ENCODE measurements at regions not wholly inside any gene's neighbourhood (a gene's known extent, or its start where the extent isn't known, plus 50 kb on each side); places are given as distances from the start of the nearest gene placed in this dataset.
"Not testable (repeated sequence)": the region's sequence is repeated elsewhere in the genome, so short reads cannot be mapped to it uniquely, and the experiment has no call there.

DNA sequence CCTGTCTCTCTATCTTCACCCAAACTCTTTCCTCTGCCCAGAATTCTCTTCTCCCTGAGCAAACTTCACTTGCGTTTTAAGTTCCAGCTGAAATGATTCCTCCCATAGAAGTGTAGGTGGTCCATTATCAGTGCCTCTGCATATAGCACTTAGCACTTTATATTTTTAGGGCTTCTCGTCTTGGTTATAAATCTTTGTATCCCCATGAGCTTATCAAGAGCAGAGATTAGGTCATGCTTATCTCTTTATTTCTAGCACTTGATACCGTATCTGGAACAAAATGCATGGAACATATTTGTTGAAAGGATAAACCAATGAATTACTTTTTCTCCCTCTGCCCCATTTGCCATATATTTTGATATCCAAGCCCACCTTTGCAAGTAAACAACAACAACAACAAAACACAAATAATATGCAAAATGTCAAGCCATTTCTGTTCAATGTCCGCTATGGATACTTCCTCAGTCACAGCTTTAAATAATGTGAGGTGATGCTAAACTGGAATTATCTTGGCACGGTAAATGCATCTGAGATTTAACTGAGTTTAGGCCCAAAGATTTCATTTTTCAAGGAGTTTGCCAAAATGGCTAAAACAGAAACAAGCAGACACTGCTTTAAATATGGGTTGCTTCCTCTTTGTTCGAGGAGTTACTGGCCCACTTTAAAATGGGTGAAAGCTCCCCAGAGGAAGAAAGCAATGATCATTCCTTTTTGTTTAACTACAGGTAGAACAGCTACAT lies 106.2 kb upstream of the STMND1 start:
- Histone ChIP-seq H3K27ac (ENCODE audit: low read length) (no peak overlapping the region), H3K27me3 (ENCODE audit: control insufficient read depth, insufficient read depth, low read length) (no peaks in the 10 kb centered on the region), H3K4me1 (ENCODE audit: control insufficient read depth, insufficient read depth, low read length) (no peaks in the 10 kb centered on the region), H3K36me3 (ENCODE audit: control insufficient read depth, insufficient read depth, low read length) (no peaks in the 10 kb centered on the region), H3K9me3 (ENCODE audit: control insufficient read depth, insufficient read depth, low read length) (no peaks in the 10 kb centered on the region), H3K4me3 (ENCODE audit: low read length) (no peak overlapping the region)
- H3K27ac Mint-ChIP-seq: no peak overlapping the region
- TF ChIP-seq, protein P1, sequence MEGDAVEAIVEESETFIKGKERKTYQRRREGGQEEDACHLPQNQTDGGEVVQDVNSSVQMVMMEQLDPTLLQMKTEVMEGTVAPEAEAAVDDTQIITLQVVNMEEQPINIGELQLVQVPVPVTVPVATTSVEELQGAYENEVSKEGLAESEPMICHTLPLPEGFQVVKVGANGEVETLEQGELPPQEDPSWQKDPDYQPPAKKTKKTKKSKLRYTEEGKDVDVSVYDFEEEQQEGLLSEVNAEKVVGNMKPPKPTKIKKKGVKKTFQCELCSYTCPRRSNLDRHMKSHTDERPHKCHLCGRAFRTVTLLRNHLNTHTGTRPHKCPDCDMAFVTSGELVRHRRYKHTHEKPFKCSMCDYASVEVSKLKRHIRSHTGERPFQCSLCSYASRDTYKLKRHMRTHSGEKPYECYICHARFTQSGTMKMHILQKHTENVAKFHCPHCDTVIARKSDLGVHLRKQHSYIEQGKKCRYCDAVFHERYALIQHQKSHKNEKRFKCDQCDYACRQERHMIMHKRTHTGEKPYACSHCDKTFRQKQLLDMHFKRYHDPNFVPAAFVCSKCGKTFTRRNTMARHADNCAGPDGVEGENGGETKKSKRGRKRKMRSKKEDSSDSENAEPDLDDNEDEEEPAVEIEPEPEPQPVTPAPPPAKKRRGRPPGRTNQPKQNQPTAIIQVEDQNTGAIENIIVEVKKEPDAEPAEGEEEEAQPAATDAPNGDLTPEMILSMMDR (IDR thresholded peaks at IDR 0.05): no peak
- H3K4me1 Mint-ChIP-seq: no peaks in the 10 kb centered on the region
- 85% methylated on average over 5 of the region's 6 CpGs for WGBS (ENCODE audit: insufficient coverage)
- ATAC-seq (no peak), DNase-seq (no peak)
- no peak overlapping the region for H3K4me3 Mint-ChIP-seq
- no peaks in the 10 kb centered on the region for H3K36me3 Mint-ChIP-seq
- peaks cover 40 to 54% of the 10 kb centered on the region in 2 donors for H3K27me3 Mint-ChIP-seq (ENCODE audit: low read depth in 2 of 2)
- H3K9me3 Mint-ChIP-seq: peaks cover 0 to 2% of the 10 kb centered on the region in 2 donors
- intact Hi-C loops (cut with micrococcal nuclease): no loop called here

- Histone ChIP-seq H3K36me3 (ENCODE audit: control insufficient read depth, insufficient read depth, low read length) (no peaks in the 10 kb centered on the region), H3K4me1 (ENCODE audit: control insufficient read depth, insufficient read depth, low read length) (no peaks in the 10 kb centered on the region), H3K27ac (ENCODE audit: low read length) (no peak overlapping the region), H3K9me3 (ENCODE audit: control insufficient read depth, insufficient read depth, low read length) (no peaks in the 10 kb centered on the region), H3K27me3 (ENCODE audit: control insufficient read depth, insufficient read depth, low read length) (no peaks in the 10 kb centered on the region), H3K4me3 (ENCODE audit: low read length) (no peak overlapping the region)
- WGBS (ENCODE audit: insufficient coverage): 93% methylated on average over 6 of the region's 6 CpGs
- DNase-seq (no peak), ATAC-seq (no peak)
- Mint-ChIP-seq H3K4me1 (no peaks in the 10 kb centered on the region), H3K27me3 (ENCODE audit: low read depth in 2 of 2) (peaks cover 34 to 61% of the 10 kb centered on the region in 2 donors), H3K9me3 (peaks cover 2 to 3% of the 10 kb centered on the region in 2 donors), H3K4me3 (no peak overlapping the region), H3K36me3 (no peaks in the 10 kb centered on the region), H3K27ac (no peak overlapping the region)
- intact Hi-C loops (cut with micrococcal nuclease): no loop called here
- TF ChIP-seq, protein P1 (IDR thresholded peaks at IDR 0.05): no peak
Observed at GRCh38 chr6:16993396-16993795, 108.5 kb upstream of the STMND1 start.

DNA sequence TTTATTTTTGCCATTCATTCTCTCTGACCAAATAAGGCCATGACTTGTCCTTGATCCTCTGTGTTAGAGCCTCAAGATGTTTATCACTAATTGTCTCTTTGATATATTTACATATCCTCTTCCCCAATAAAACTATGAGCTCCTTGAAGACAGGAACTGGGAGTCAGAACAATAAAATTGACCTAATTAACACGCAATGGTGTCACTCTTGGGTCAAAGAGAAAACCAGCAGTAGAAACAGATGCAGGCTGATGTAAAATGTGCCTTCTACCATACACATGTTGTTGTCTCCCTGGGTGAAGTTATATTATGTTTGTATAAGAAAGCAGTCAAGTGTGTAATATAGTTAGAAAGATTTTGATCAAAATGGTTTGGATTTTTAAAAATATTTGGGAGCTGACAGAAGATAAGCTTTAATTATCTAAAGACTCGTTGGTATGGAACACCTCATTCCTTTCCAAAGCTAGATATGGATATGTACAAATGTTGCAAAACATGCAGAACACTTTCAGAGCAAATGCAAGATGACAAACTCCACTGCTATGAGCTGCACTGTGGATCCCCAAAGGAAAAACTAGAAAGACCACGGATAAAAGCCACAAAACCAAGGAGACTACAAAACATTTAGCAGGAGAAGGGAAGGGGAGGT lies 109.7 kb upstream of the STMND1 start:
- TF ChIP-seq, protein P1 (IDR thresholded peaks at IDR 0.05): no peak
- no peaks in the 10 kb centered on the region for H3K36me3 Mint-ChIP-seq
- DNase-seq: no peak
- H3K27me3 ChIP-seq (ENCODE audit: control insufficient read depth, insufficient read depth, low read length): no peaks in the 10 kb centered on the region
- peaks cover 2 to 3% of the 10 kb centered on the region in 2 donors for H3K9me3 Mint-ChIP-seq
- no peak for ATAC-seq
- H3K27me3 Mint-ChIP-seq (ENCODE audit: low read depth in 2 of 2): peaks cover 31 to 60% of the 10 kb centered on the region in 2 donors
- H3K36me3 ChIP-seq (ENCODE audit: control insufficient read depth, insufficient read depth, low read length): no peaks in the 10 kb centered on the region
- no peaks in the 10 kb centered on the region for H3K4me1 ChIP-seq (ENCODE audit: control insufficient read depth, insufficient read depth, low read length)
- no peak overlapping the region for H3K27ac ChIP-seq (ENCODE audit: low read length)
- no peaks in the 10 kb centered on the region for H3K4me1 Mint-ChIP-seq
- no peaks in the 10 kb centered on the region for H3K9me3 ChIP-seq (ENCODE audit: control insufficient read depth, insufficient read depth, low read length)
- H3K4me3 Mint-ChIP-seq: no peak overlapping the region
- H3K27ac Mint-ChIP-seq: no peak overlapping the region
- H3K4me3 ChIP-seq (ENCODE audit: low read length): no peak overlapping the region
- intact Hi-C loops (cut with micrococcal nuclease): no loop called here
- WGBS (ENCODE audit: insufficient coverage): 74% methylated on average over 3 of the region's 3 CpGs

- H3K4me3 Mint-ChIP-seq; ATAC-seq; H3K4me3 ChIP-seq (ENCODE audit: low read length); H3K9me3 ChIP-seq (ENCODE audit: control insufficient read depth, insufficient read depth, low read length); intact Hi-C loops (cut with micrococcal nuclease); H3K27me3 ChIP-seq (ENCODE audit: control insufficient read depth, insufficient read depth, low read length); DNase-seq; H3K27ac Mint-ChIP-seq; H3K9me3 Mint-ChIP-seq; H3K4me1 ChIP-seq (ENCODE audit: control insufficient read depth, insufficient read depth, low read length); H3K27ac ChIP-seq (ENCODE audit: low read length); H3K36me3 Mint-ChIP-seq; H3K36me3 ChIP-seq (ENCODE audit: control insufficient read depth, insufficient read depth, low read length); H3K4me1 Mint-ChIP-seq: not testable (repeated sequence)
- H3K27me3 Mint-ChIP-seq (ENCODE audit: low read depth in 2 of 2): peaks cover 28 to 57% of the 10 kb centered on the region in 2 donors
- 88% methylated on average over 2 of the region's 3 CpGs for WGBS (ENCODE audit: insufficient coverage)
Observed at GRCh38 chr6:16989976-16990375, 111.9 kb upstream of the STMND1 start.
